Activated T-helper 1 cell treated with anti-CD3 and anti-CD28 coated beads, Interleukin-2, amount 50 U/mL, for 16 hours (primary cell): ENCODE measurements at regions not wholly inside any gene's neighbourhood (a gene's known extent, or its start where the extent isn't known, plus 50 kb on each side); places are given as distances from the start of the nearest gene placed in this dataset.

Experiments
- DNase-seq, 2 donors: peaks; one replicate each; pipeline ENCODE4 v3.0.0-alpha.2; 2020; ENCODE audit warnings: low read depth in 1 of 2, low spot score in 1 of 2

DNA sequence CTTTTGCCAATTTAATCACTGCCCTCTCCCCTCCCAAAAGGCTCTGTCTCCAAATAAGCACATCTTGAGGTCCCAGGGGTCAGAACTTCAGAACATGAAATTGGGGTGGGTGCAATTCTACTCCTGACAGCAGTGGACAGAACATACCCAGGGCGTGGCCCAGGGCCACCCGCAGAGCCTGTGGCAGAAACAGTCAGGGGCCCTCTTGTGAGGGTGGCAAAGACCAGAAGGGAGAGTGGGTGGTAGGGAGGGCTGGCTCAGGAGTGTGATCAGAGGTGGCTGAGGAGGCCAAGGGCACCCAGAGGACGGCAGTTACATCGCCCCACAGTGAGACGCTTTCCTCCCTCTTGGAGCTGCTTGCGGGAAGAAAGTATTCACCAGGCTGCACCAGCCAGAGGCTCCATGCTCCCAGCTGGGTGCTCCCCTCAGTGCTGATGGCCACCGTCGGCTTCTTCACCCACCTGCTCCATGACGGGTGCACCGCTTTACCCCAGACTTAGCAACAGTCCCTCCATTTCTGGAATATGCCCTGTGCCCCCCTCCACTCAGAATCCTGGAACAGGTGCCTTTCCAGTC, 1388.0 kb downstream of the BRD1 start:
- DNase-seq: no peak

DNA sequence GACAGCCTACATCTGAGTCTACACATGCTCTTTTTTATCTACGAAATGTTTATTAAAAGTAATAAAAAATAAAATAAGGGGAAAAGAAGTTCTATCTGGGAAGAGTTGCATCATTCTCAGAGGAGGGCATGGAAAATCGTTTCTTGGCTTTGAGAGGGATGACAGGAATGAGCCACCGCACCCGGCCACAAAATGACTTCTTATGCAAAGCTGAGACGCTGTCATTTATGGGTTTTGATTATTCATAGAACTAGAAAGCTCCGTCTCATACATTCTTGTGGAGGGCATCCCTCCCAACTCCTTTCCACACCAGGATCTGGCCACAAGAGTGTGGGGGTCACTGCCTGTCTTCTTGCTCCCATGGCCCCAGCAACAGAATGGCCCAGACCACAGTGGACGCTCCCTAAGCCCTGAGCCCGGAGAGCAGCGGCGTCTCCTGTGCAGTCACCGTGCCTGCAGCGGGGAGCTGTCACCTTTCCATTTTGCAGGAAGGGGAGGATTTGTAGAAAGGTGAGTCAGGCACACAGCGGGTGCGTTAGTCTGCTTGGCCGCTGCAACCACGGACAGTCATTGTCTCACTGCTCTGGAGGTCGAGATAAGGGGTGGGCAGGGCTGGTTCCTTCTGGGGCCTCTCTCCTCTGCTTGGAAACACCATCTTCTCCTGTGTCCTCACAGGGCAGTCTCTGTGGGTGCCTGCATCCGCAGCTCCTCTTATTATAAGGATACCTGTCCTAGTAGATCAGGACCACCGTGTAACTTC, 1388.7 kb downstream of the BRD1 start:
- no peak for DNase-seq

DNA sequence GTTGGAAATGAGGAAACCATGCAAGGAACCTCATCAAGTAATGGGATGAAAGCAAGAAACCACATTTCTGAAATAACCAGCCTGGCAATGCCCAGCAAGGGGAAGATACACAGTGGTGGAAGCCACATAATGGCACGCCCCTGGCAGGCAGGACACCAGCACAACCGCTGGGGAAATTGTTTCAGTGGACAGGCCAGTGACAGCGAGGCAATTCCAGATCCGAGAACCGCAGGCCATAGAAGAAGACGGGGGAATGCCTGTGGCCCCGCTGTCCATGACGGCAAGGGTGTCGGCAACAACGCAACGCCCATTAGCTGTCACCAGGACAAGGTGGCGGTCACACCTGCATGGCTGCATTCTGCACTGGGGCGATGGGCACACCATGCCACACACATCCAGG, 1389.6 kb downstream of the BRD1 start:
- no peak for DNase-seq

DNA sequence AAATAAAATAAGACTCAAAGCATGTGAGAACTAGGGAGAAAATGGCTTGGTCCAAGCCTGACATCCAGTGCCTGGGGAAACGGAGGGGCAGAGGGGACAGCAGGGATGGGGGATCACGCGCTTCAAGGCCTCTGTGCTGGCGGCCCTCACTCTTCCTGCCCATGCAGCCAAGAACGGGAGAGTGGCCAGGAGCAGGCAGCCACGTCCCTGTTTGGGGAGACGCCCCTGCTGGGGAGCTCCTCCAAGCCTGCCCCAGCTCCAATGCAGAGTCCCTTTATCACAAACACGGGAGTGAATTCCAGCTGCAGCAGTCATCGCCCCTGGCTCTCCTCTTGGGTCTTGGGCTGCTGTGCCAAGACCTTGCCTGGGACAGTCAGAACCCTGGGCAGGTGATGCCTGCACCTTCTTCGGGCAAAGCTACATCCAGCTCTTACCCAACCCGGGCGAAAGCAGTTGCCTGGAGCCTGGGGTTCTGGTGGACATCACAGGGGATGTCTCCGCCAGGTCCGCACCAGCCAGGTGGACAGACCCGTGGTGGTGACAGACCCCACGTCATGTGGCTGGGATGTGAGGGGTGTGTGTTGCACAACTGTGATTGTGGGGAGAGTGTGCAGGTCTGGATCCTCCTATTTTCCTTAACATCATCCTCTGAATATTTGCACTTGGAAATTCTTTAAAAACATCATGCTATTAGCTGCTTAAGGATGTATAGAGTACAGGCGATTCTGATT, 1391.3 kb downstream of the BRD1 start:
- DNase-seq: no peak

DNA sequence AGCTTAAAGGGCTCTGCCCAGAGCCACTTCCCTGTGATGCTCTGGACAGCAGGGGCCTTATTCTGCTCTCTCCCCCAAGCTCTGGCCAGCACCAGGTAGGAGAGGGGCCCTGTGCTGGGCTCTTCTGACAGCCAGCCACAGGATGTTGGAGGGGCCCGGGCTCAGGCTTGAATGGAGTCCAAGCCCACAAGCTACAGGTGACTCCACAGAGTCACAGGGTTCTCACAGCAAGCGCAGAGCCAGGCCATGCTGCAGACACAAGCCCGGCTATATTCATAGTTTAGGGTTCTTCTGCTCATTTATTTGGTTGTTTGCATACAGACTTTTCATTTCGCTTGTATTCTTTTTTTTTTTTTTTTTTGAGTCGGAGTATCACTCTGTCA, 1392.8 kb downstream of the BRD1 start:
- DNase-seq: no peak

DNA sequence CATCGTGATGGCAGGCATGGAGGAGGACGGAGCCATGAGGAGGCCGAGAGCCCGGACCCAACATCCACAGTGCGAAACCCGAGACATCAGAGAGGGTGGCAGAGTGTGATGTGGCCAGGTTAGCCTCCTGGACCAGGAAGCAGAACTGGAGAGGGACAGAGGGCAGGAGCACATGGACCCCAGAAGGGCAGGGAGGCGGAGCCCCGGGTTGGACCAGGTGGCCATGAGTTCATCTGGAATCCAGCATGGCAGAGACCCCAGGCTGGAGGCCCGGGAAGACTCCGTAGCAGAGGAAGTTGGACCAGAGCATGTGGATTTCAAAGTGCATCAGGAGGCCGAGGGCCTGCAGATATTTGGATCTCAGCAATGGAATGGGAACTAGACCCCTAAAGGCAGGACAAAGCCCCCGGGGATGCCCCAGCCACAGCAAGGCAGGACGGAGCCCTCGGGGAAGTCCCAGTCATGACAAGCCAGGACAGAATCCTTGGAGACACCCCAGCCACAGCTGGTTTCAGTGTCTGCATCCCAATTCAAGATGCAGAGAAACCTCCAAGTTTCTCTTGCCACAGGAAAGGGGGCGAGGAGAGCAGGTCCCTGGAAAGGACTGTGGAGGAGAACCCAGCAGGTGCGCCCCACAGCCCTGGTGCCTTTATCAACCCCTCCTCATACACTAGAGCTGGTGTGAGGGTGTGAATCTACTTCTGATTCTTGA, 1393.4 kb downstream of the BRD1 start:
- DNase-seq: no peak

DNA sequence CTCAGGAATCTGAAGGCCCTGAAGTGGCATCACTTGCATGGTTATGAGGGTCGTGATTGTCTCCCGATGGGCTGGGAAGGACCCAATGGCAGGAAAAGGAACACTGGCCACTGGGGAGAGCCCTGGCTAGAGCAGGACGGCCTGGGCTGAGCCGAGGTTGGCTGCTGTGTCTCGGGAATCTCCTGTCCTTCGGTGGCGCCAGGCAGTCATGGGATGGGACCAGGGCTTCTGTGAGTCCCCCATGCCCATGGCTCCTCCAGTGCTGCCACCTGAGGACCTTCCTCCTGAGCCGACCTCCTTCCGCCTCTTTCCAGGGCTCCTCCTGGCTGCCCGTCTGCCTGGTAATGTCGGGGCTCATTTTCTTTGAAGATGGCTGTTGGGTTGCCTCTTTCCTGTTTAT, 1394.0 kb downstream of the BRD1 start:
- no peak for DNase-seq

DNA sequence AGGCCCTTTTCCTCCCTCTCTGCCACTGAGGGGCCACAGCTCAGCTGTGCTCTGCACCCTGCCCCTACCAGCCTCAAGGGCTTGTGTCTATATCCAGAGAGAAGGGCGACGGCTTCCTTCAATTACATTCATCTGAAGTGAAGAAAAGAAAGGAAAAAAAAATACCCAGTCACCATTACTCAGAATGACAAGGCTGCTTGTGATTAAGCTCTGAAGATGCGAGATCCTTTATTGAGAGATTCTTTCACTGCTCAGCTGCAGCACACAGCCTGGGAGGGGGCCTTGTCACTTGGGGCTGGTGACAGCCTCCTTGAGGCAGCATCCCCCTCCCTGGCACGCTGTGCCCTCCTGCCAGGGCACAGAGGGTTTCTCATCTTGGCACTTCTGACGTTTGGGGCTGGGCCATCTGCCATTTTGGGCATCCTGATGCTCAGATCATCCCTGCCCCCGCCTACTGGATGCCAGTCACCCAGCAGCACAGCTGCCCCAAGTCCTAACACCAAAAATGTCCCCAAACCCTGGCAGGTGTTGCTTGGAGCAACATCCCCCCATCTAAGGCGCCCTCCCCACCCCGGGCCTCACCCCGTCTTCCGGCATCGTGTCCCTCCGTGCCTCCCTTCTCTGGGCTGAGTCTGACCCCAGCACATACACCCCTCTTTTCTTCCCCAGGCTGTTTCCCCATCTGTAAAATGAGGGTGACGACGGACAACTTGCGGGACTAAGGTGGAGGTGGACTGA, 1394.7 kb downstream of the BRD1 start:
- DNase-seq: no peak

DNA sequence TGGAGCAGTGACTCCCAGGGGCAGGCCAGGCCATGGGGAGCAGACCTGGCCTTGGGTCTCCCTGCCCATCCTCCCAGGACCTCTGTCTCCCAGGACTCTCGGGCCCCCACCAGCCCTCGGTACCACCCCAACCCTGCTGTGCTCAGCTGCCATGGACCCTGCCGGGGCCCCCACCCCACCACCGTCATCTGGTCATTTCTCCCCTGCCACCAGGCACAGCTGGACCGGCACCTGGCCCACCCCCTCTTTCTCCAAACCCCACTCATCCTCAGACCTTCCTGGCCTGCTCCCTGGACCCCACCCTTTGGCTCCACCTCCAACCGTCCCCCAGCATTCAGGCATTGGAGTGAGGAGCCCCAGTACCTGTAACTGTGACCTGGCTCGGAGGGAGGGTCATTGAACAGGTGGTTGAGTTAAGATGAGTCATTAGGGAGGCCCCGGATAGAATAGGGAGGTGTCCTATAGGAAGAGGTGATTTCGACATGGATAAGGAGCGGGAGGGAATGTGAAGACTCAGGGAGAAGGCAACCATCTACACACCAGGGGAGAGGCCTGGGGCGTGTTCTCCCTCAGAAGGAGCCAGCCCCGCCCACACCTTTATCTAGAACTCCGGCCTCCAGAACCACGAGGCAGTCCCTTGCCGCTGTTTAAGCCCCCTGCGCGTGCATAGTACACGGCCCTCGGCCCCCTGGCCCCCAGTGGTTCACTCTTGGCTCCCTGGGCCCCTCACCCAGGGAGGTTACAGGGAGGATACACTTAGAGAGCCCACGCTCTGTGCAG, 1395.9 kb downstream of the BRD1 start:
- no peak for DNase-seq

DNA sequence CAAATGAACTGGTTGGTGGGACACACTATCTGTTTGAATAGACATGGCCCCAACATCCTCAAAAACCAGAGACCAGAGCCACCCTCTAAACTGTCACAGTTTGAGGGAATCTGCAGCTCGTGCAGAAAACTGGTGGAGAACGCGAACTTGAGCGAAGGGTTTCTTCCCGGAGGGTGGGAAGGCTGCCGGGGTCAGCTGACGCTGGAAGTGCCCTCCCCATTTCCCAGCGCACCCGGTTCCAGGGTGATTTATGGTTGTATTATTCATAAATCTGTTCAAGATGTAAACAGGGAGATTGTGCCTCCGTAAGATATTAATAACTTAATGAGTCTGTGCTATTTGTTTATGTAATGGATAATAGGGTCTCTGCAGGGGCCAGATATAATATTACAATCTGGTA, 1396.7 kb downstream of the BRD1 start:
- no peak for DNase-seq

DNA sequence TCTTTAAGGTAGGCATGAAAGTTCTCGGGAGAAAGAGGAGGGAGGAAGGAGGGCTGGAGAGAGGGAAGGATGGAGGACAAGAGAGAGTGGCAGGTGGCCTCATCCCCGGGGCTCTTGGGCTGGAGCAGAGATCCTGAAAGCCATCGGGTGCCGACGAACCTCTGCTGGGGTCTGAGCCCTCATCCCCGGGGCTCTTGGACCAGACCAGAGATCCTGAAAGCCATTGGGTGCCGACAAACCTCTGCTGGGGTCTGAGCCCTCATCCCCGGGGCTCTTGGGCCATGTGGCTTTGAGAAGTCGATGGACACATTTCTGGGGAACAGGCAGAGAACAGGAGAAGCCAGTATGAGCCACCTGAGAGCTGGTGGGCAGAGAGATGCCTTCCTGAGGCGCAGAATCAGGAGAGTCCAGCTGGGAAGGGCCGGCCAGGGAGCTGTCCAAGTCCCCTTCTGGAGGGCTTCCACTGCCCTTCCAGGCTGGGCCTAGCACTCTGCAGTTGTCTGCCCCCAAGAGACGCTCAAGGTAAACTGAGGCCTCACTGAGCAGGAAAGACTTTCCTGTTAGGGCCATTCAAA, 1398.1 kb downstream of the BRD1 start:
- DNase-seq: no peak

DNA sequence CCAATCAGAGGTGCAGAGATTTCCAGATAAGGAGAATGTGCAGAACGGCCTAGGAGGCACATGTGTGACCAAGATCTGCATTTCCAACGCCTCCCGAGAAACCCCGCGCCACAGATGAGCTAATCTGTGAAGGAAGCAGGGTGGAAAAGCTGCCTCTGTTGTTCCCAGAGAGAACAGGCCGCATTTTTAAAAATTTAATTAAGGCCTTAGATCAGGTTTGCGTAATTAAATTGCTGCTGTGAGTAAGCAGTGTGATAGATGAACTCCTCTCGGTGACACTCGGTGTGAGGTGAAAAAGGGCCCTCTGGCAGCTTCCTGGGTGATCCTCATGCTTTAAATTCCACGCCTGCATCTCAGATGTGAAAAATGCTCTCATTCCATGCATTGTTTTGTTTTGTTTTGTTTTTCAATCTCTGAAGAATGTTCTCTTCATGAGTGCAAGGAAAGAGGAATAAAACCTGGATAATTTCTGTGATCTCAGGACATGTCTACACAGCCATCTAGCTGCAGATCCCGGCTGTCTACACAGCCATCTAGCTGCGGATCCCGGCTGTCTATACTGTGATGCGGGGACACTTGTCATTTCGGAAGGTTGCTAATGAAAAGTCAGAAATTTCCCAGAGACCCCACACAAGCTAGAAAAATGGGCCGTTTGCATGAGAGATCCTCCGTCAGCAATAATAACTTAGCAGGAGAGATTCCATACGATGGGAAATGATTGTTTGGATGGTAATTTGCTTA, 1398.9 kb downstream of the BRD1 start:
- no peak for DNase-seq

DNA sequence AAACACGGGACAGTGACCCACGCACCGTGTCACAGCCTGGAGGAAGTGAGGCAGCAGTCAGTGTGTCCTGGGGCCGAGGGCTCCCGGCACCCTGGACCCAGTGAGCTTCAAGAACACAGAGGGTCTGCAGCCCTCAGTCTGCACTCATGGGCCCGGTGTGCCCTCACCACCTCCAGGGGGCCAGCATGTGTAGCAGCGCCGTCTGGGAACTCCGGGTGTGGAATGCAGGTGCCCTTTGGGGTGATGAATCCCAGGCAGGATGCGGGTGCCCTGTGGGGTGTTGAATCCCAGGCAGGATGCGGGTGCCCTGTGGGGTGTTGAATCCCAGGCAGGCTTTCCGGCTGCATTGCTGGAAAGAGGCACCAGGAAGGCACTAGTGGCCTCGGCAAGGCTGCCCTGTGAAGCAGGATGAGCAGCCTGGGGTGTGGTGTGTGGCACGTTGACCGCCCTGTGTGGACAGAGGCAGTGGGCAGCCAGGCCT, 1399.9 kb downstream of the BRD1 start:
- DNase-seq: no peak

DNA sequence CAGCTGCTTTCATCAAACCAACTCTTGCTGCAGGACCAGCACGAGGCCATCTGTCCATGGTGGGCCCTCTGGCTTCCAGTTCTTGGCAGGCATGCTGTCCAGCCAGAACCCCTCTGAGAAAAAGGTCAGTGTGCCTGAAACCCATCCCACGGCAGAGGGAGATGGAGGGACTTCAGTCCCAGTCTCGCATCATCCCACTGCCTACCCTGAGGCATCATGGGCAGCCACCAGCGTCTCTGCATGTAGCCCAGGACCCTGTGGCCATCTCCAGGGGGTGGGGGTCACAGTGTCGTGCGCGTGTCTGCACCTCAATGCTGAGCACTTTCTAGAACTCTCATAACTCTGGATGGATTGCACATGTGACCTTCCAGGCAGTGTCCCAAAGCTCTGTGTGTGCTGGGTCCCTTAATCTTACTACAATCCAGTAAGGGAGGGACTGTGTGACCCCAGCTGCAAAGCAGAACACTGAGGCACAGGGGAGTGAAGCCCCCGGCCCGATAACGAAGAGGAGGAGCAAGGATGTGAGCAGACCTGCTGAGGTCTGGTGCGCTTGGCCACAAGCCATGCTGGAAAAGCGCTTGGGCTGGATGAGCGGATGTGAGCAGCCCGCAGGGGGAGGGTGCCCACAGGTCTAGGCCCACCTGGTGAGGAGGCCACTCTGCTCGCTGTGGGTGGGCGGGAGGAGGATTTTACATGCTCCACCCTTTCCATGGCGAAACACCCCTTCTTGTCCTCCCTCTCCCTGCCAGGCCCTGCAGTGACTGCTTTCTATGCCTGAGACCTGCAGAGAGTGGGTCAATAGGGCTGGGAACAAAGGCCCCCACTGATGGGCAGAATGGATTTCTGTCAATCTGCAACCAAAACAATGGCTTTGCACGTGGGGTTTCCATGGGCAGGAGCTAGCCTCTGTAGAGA, 1401.0 kb downstream of the BRD1 start:
- DNase-seq: no peak

DNA sequence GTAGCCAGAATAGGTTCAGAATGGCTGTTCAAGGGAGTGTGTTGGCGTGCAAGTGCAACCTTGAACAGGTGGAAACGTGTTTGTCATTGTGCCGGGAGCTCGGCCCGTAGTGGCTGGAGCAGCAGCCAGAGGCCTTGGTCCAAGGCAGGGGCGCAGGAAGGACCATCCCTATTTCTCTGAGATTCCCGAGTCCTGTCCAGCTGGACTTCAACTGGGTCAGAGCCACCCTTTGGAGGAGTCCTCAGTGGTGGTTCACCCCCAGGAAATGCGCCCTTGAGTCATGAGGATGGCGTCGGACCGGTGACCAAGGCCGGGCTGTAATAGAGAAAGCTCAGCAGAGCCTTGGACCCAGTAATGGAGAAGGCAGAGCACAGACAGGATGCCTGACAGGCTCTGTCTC, 1402.0 kb downstream of the BRD1 start:
- no peak for DNase-seq

DNA sequence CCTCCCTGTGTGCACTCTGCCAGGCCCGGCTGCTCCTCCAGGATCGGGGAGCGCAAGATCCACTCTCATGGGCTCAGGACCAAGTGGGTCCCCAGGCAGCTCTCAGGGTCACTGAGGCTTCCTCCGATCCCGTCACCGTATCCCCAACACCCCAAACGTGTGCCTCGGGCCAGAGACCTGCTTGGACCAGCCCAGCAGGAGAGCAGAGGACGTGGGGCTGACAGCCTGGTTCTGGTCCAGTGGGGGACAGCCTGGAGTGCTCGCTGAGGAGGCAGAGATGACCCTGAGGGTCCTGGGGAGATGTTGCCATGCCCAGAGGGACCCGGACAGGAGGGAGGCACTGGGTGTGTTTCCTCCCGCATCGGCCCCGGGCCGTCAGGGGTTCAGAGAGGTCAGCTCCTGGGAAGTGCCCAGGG, 1402.6 kb downstream of the BRD1 start:
- no peak for DNase-seq

DNA sequence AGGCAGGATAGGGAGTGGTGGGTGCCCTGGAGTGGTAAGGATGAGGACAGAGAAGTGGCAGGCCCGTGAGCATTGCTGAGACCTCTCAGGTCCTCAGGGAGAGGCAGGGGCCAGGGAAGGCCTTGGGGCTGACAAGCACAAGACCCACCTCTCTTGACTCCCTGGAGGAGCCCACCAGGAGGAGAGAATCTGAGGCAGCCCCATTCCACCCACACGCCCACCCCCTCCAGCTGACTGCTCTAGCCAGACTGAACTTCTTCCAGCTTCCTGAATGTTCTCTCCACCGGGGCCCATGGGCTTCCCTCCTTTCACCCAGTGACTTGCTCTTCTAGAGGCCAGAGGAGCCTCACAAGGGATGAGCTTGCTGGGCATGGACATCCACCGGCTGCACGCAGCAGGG, 1403.0 kb downstream of the BRD1 start:
- DNase-seq: no peak

DNA sequence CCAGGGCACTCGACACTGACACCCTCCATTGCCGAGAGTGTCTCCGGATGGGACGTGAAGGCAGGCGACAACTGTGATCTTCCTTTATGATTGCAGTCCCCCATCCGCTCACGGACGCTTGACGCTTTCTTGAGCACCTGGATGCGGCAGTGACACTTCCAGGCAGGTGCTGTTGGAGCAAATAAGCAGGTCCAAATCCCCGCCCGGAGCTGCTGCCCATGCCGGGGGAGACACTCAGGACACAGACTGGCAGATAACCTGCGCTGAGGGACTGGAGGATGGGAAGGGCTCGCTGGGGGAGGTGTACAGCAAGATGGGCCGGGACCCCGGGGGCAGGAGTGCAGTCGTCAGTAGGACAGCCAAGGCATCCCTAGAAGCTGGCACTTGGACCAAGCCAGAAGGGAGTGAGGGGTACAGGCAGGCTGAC, 1403.5 kb downstream of the BRD1 start:
- DNase-seq: no peak
